Natural killer cell (primary cell): ENCODE measurements at regions not wholly inside any gene's neighbourhood (a gene's known extent, or its start where the extent isn't known, plus 50 kb on each side); places are given as distances from the start of the nearest gene placed in this dataset.

Source experiments
- ATAC-seq, 3 donors: fragments of 150-1000 bp in 2 of 3; fragments of 200-7000 bp in 1 of 3; cut with Tn5 transposase; 1 replicate in 1 of 3; 2 replicates in 2 of 3; pipeline ENCODE4 v1.10.0; 2021; ENCODE audit warnings: mild to moderate bottlenecking in 2 of 3, moderate library complexity in 2 of 3
- DNase-seq, 2 donors: peaks; one replicate each; pipeline versions ENCODE4 v3.0.0 to v3.0.0-alpha.2; 2013 to 2021; ENCODE audit warnings: mixed read lengths in 1 of 2
- H3K27ac ChIP-seq: one replicate; pipeline ENCODE4 v1.5.1; 2013; ENCODE audit warnings: mild to moderate bottlenecking, low read length
- H3K27me3 ChIP-seq: one replicate; pipeline ENCODE4 v1.6.1; 2013; ENCODE audit warnings: low read length; ENCODE audit not compliant: control insufficient read depth, insufficient read depth
- H3K36me3 ChIP-seq: one replicate; pipeline ENCODE4 v1.6.1; 2013; ENCODE audit warnings: low read length; ENCODE audit not compliant: control insufficient read depth, insufficient read depth
- H3K4me1 ChIP-seq: one replicate; pipeline ENCODE4 v1.6.1; 2013; ENCODE audit warnings: low read length; ENCODE audit not compliant: control insufficient read depth, insufficient read depth
- H3K4me3 ChIP-seq: one replicate; pipeline ENCODE4 v1.5.1; 2013; ENCODE audit warnings: low read length
- H3K9me3 ChIP-seq: one replicate; pipeline ENCODE4 v1.6.1; 2013; ENCODE audit warnings: low read length; ENCODE audit not compliant: control insufficient read depth, insufficient read depth
- H3K27ac Mint-ChIP-seq, 2 donors: one replicate each; pipeline ENCODE4 v1.8.0; 2022; ENCODE audit warnings: mild to moderate bottlenecking in 2 of 2, mixed read lengths in 2 of 2, moderate library complexity in 1 of 2
- H3K27me3 Mint-ChIP-seq, 2 donors: one replicate each; pipeline ENCODE4 v1.8.0; 2022; ENCODE audit warnings: low read depth in 2 of 2, mixed read lengths in 2 of 2
- H3K36me3 Mint-ChIP-seq: one replicate; pipeline ENCODE4 v1.8.0; 2022; ENCODE audit warnings: mixed read lengths
- H3K4me1 Mint-ChIP-seq, 2 donors: one replicate each; pipeline ENCODE4 v1.8.0; 2022; ENCODE audit warnings: mixed read lengths in 2 of 2
- H3K4me3 Mint-ChIP-seq: one replicate; pipeline ENCODE4 v1.8.0; 2022; ENCODE audit warnings: mild to moderate bottlenecking, moderate library complexity, mixed read lengths
- H3K9me3 Mint-ChIP-seq, 2 donors: one replicate each; pipeline ENCODE4 v1.8.0; 2022; ENCODE audit warnings: mixed read lengths in 2 of 2
- WGBS: methylation state at CpG from one replicate; pipeline ENCODE4 v1.1.7; 2013; ENCODE audit warnings: missing lambda C conversion rate; ENCODE audit not compliant: insufficient coverage; 5-methylcytosine and 5-hydroxymethylcytosine counted together
- intact Hi-C: fragments of 100-400 bp; cut with micrococcal nuclease; formaldehyde crosslinking; loops from one replicate; pipeline ENCODE4 v1.14.2; 2022
- TF ChIP-seq, protein P1 (sequence below): fragments of 200-600 bp; IDR thresholded peaks from one replicate; pipeline ENCODE4 v1.8.0; 2022; ENCODE audit warnings: antibody characterized with exemption

GRCh38 chr16:52611817-52612673 lies 65.1 kb upstream of the TOX3 start:
- WGBS: 82% methylated on average over 9 of the region's 9 CpGs
- Mint-ChIP-seq H3K27me3 (no peaks in the 10 kb centered on the region), H3K36me3 (no peaks in the 10 kb centered on the region), H3K4me1 (no peaks in the 10 kb centered on the region), H3K27ac (no peak overlapping the region), H3K9me3 (peaks cover 8 to 10% of the 10 kb centered on the region in 2 donors), H3K4me3 (no peak overlapping the region)
- no peak overlapping the region for H3K27ac ChIP-seq
- ATAC-seq: no peak
- no peak overlapping the region for H3K4me3 ChIP-seq
- no peaks in the 10 kb centered on the region for H3K27me3 ChIP-seq
- H3K4me1 ChIP-seq: no peaks in the 10 kb centered on the region
- TF ChIP-seq, protein P1, sequence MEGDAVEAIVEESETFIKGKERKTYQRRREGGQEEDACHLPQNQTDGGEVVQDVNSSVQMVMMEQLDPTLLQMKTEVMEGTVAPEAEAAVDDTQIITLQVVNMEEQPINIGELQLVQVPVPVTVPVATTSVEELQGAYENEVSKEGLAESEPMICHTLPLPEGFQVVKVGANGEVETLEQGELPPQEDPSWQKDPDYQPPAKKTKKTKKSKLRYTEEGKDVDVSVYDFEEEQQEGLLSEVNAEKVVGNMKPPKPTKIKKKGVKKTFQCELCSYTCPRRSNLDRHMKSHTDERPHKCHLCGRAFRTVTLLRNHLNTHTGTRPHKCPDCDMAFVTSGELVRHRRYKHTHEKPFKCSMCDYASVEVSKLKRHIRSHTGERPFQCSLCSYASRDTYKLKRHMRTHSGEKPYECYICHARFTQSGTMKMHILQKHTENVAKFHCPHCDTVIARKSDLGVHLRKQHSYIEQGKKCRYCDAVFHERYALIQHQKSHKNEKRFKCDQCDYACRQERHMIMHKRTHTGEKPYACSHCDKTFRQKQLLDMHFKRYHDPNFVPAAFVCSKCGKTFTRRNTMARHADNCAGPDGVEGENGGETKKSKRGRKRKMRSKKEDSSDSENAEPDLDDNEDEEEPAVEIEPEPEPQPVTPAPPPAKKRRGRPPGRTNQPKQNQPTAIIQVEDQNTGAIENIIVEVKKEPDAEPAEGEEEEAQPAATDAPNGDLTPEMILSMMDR: no peak
- H3K36me3 ChIP-seq: no peaks in the 10 kb centered on the region
- intact Hi-C loops: no loop called here
- H3K9me3 ChIP-seq: no peaks in the 10 kb centered on the region
- no peak for DNase-seq

DNA sequence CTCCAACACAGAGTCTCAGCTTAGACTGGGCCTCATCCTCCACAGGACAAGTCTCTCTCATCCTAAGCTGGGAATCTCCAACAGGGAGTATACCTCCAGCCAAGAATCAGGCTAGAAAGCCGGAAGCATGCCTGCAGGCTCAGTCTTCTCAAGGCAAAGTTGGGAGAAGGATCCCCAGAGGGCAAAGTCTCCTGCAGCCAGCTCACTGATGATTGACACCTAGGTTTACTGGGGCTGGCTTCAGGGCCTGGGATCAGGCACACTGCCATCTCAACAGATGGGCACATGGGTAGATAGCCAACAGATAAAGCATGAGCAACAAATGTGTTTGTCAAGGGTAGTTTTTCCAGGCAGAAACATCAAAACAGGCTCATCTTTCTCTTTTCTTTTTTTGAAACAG lies 56.1 kb upstream of the TOX3 start:
- Histone ChIP-seq H3K36me3 (no peaks in the 10 kb centered on the region), H3K27me3 (no peaks in the 10 kb centered on the region), H3K4me3 (no peak overlapping the region), H3K4me1 (no peaks in the 10 kb centered on the region), H3K27ac (no peak overlapping the region), H3K9me3 (peaks cover 3% of the 10 kb centered on the region)
- no peaks in the 10 kb centered on the region for H3K27me3 Mint-ChIP-seq
- no peak overlapping the region for H3K4me3 Mint-ChIP-seq
- 56% methylated on average over 1 of the region's 1 CpG for WGBS
- no peak overlapping the region for H3K27ac Mint-ChIP-seq
- DNase-seq (no peak), ATAC-seq (no peak)
- H3K4me1 Mint-ChIP-seq: no peaks in the 10 kb centered on the region
- TF ChIP-seq, protein P1: no peak
- H3K36me3 Mint-ChIP-seq: no peaks in the 10 kb centered on the region
- H3K9me3 Mint-ChIP-seq: peaks cover 0 to 2% of the 10 kb centered on the region in 2 donors
- intact Hi-C loops: no loop called here

DNA sequence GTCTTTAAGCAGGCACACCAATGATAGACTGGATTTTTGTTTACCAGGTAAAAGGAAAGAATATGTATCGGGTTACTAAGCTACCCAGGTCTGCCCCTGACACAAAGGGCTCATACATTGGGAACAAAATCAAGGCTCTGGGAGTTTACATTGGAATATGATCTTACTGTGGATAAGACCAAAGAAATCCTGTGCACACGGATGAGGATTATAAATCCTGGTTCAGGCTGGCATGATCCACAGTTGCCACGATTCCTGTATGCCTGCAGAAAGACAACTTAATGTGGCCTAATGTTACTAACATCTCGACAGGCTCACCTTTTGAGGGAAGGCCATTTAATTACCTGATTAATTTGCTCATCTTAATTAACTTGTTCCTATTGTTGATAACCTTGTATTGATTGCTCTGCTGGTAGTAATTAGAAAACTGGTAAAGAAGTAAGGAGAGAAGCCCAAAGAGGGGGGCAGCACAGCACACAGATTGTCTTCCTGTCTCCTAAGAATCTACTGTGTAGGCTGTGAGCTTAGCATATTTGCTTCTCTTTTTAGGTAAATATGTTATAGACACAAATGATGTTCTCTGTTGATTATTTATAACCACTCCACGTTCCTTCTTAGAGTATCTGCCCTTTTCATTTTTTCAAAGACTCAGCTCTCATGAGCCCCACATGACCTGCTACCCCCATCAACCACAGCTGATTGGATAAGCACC lies 51.0 kb upstream of the TOX3 start:
- TF ChIP-seq, protein P1: no peak
- no peaks in the 10 kb centered on the region for H3K27me3 ChIP-seq
- Mint-ChIP-seq H3K9me3 (peaks cover 0 to 2% of the 10 kb centered on the region in 2 donors), H3K4me3 (no peak overlapping the region), H3K27ac (no peak overlapping the region), H3K36me3 (no peaks in the 10 kb centered on the region), H3K4me1 (no peaks in the 10 kb centered on the region), H3K27me3 (no peaks in the 10 kb centered on the region)
- H3K27ac ChIP-seq: no peak overlapping the region
- no peak overlapping the region for H3K4me3 ChIP-seq
- H3K9me3 ChIP-seq: peaks cover 2% of the 10 kb centered on the region
- H3K4me1 ChIP-seq: no peaks in the 10 kb centered on the region
- WGBS: 64% methylated on average over 5 of the region's 5 CpGs
- H3K36me3 ChIP-seq: no peaks in the 10 kb centered on the region
- DNase-seq: no peak
- no peak for ATAC-seq
- intact Hi-C loops: no loop called here
